ENCODE measurements at regions not wholly inside any gene's neighbourhood (a gene's known extent, or its start where the extent isn't known, plus 50 kb on each side); places are given as distances from the start of the nearest gene placed in this dataset.

DNA sequence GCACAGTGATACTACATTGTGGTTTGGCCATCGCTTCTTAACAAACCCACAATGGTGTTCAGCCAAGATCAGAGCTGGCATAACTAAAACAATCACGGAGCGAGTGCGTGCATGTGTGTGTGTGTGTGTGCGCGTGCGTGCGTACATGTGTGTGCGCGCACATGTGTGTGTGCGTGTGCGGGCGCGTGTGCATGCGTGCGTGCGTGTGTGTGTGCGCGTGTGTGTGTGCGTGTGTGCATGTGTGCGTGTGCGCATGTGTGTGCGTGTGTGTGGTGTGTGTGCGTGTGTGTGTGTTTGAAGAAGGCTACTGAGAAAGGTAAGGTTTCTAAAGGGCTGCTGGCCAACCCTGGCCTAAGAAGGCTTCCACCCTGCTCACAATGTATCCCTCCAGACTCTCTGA, 582.4 kb downstream of the CMPK2 start:
- TF ChIP-seq, protein P1, sequence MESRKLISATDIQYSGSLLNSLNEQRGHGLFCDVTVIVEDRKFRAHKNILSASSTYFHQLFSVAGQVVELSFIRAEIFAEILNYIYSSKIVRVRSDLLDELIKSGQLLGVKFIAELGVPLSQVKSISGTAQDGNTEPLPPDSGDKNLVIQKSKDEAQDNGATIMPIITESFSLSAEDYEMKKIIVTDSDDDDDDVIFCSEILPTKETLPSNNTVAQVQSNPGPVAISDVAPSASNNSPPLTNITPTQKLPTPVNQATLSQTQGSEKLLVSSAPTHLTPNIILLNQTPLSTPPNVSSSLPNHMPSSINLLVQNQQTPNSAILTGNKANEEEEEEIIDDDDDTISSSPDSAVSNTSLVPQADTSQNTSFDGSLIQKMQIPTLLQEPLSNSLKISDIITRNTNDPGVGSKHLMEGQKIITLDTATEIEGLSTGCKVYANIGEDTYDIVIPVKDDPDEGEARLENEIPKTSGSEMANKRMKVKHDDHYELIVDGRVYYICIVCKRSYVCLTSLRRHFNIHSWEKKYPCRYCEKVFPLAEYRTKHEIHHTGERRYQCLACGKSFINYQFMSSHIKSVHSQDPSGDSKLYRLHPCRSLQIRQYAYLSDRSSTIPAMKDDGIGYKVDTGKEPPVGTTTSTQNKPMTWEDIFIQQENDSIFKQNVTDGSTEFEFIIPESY (IDR thresholded peaks at IDR 0.05; ENCODE audit: borderline replicate concordance, low read depth) = no peak
- TF ChIP-seq RFX5 (IDR thresholded peaks at IDR 0.05; ENCODE audit: low read length) (no peak), EP300 (IDR thresholded peaks at IDR 0.05; ENCODE audit: borderline replicate concordance in 1 of 2, low read depth in 1 of 2, low read length in 1 of 2) (no peak), FOXJ3 (CRISPR knock-in tag; IDR thresholded peaks at IDR 0.05) (no peak), EZH2phosphoT487 (IDR thresholded peaks at IDR 0.05; ENCODE audit: borderline replicate concordance, low read depth) (no peak), RAD21 (IDR thresholded peaks at IDR 0.05; ENCODE audit: low read length) (no peak), TAF1 (IDR thresholded peaks at IDR 0.05; ENCODE audit: borderline replicate concordance, low read depth, low read length) (no peak), GATA2 (CRISPR knock-in tag; IDR thresholded peaks at IDR 0.05) (no peak)
- TF ChIP-seq, protein P2, sequence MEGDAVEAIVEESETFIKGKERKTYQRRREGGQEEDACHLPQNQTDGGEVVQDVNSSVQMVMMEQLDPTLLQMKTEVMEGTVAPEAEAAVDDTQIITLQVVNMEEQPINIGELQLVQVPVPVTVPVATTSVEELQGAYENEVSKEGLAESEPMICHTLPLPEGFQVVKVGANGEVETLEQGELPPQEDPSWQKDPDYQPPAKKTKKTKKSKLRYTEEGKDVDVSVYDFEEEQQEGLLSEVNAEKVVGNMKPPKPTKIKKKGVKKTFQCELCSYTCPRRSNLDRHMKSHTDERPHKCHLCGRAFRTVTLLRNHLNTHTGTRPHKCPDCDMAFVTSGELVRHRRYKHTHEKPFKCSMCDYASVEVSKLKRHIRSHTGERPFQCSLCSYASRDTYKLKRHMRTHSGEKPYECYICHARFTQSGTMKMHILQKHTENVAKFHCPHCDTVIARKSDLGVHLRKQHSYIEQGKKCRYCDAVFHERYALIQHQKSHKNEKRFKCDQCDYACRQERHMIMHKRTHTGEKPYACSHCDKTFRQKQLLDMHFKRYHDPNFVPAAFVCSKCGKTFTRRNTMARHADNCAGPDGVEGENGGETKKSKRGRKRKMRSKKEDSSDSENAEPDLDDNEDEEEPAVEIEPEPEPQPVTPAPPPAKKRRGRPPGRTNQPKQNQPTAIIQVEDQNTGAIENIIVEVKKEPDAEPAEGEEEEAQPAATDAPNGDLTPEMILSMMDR (IDR thresholded peaks at IDR 0.05) = no peak

Data from SK-N-SH (cell line).